IMR-90 (cell line): ENCODE measurements at regions not wholly inside any gene's neighbourhood (a gene's known extent, or its start where the extent isn't known, plus 50 kb on each side); places are given as distances from the start of the nearest gene placed in this dataset.
"Not testable (repeated sequence)": the region's sequence is repeated elsewhere in the genome, so short reads cannot be mapped to it uniquely, and the experiment has no call there.

Experiments used
- ATAC-seq: fragments of 200-7000 bp; cut with Tn5 transposase; 2 replicates; pipeline ENCODE4 v1.9.1; 2020; ENCODE audit warnings: low read depth, mild to moderate bottlenecking, moderate library complexity
- BruUV-seq: library from RNA; stranded (reverse); fragments of 400-500 nt; replicated peaks from 2 replicates; lab custom pipeline; 2021; lab: Mats Ljungman, UMichigan
- CTCF ChIA-PET: fragments of 300-600 bp; formaldehyde crosslinking; extraction: SDS; loops from one replicate; lab custom pipeline; 2021; ENCODE audit warnings: antibody characterized with exemption; lab: Yijun Ruan, JAX
- POLR2A ChIA-PET: fragments of 300-600 bp; sonication (Branson Sonifier 250); formaldehyde crosslinking; loops from one replicate; lab custom pipeline; 2022; ENCODE audit warnings: antibody characterized with exemption; ENCODE audit not compliant: unreplicated experiment; lab: Charles Lee
- DNase-seq: peaks from one replicate; pipeline ENCODE4 v3.0.0; 2013
- H2AFZ ChIP-seq: replicated peaks from 2 replicates; pipeline ENCODE3; 2013; ENCODE audit warnings: low read length, mild to moderate bottlenecking; ENCODE audit not compliant: poor library complexity
- H2AK5ac ChIP-seq: 2 replicates; pipeline ENCODE4 v1.6.1; 2013; ENCODE audit warnings: low read depth, low read length, inconsistent platforms
- H2AK9ac ChIP-seq: replicated peaks from 2 replicates; pipeline ENCODE3; 2013; ENCODE audit warnings: mild to moderate bottlenecking, low read depth, low read length, moderate library complexity; ENCODE audit not compliant: poor library complexity
- H2BK120ac ChIP-seq: 2 replicates; pipeline ENCODE4 v1.6.1; 2013; ENCODE audit warnings: low read depth, low read length, inconsistent platforms
- H2BK15ac ChIP-seq: 3 replicates; pipeline ENCODE4 v1.6.1; 2013; ENCODE audit warnings: low read depth, low read length, inconsistent platforms
- H2BK20ac ChIP-seq: 2 replicates; pipeline ENCODE4 v1.6.1; 2013; ENCODE audit warnings: low read depth, mild to moderate bottlenecking, inconsistent platforms, low read length, moderate library complexity
- H2BK5ac ChIP-seq: 2 replicates; pipeline ENCODE4 v1.6.1; 2013; ENCODE audit warnings: mild to moderate bottlenecking, low read depth, low read length, inconsistent platforms; ENCODE audit not compliant: poor library complexity, severe bottlenecking
- H3K14ac ChIP-seq: replicated peaks from 2 replicates; pipeline ENCODE4 v1.6.1; 2013; ENCODE audit warnings: low read depth, low read length, inconsistent platforms
- H3K18ac ChIP-seq: 2 replicates; pipeline ENCODE4 v1.6.1; 2013; ENCODE audit warnings: low read depth, low read length, control low read depth
- H3K23ac ChIP-seq: 2 replicates; pipeline ENCODE4 v1.6.1; 2013; ENCODE audit warnings: low read depth, low read length, inconsistent platforms
- H3K27ac ChIP-seq: 2 replicates; pipeline ENCODE4 v1.5.1; 2013; ENCODE audit warnings: mild to moderate bottlenecking, control low read depth, low read length; ENCODE audit not compliant: insufficient read depth
- H3K27me3 ChIP-seq: 2 replicates; pipeline ENCODE4 v1.6.1; 2013; ENCODE audit warnings: low read length; ENCODE audit not compliant: control insufficient read depth, insufficient read depth
- H3K36me3 ChIP-seq: 2 replicates; pipeline ENCODE4 v1.6.1; 2013; ENCODE audit warnings: low read length, mixed read lengths; ENCODE audit not compliant: control insufficient read depth, insufficient read depth
- H3K4ac ChIP-seq: 2 replicates; pipeline ENCODE4 v1.6.1; 2013; ENCODE audit warnings: low read depth, low read length, inconsistent platforms
- H3K4me1 ChIP-seq: 2 replicates; pipeline ENCODE4 v1.6.1; 2013; ENCODE audit warnings: low read length, mixed read lengths; ENCODE audit not compliant: control insufficient read depth, insufficient read depth
- H3K4me2 ChIP-seq: 2 replicates; pipeline ENCODE4 v1.6.1; 2013; ENCODE audit warnings: low read depth, mild to moderate bottlenecking, control low read depth, low read length, moderate library complexity
- H3K4me3 ChIP-seq: 2 replicates; pipeline ENCODE4 v1.5.1; 2013; ENCODE audit warnings: low read depth, mild to moderate bottlenecking, control low read depth, low read length, moderate library complexity; ENCODE audit not compliant: insufficient read depth
- H3K56ac ChIP-seq: 2 replicates; pipeline ENCODE4 v1.6.1; 2013; ENCODE audit warnings: low read length, inconsistent platforms; ENCODE audit not compliant: insufficient read depth; ENCODE audit errors: extremely low read depth
- H3K79me1 ChIP-seq, 2 experiments: 2 replicates each; pipeline ENCODE4 v1.6.1; 2013; ENCODE audit warnings: low read length in 2 of 2, inconsistent platforms in 1 of 2, low read depth in 1 of 2
- H3K9ac ChIP-seq: 2 replicates; pipeline ENCODE4 v1.6.1; 2013; ENCODE audit warnings: low read depth, low read length, control low read depth
- H3K9me1 ChIP-seq: 2 replicates; pipeline ENCODE4 v1.6.1; 2013; ENCODE audit warnings: low read length, inconsistent platforms; ENCODE audit not compliant: insufficient read depth
- H3K9me3 ChIP-seq: 2 replicates; pipeline ENCODE4 v1.6.1; 2013; ENCODE audit warnings: low read length; ENCODE audit not compliant: control insufficient read depth, insufficient read depth
- H4K20me1 ChIP-seq: 2 replicates; pipeline ENCODE4 v1.6.1; 2013; ENCODE audit warnings: low read length, inconsistent platforms; ENCODE audit not compliant: insufficient read depth
- H4K5ac ChIP-seq: 2 replicates; pipeline ENCODE4 v1.6.1; 2013; ENCODE audit warnings: mild to moderate bottlenecking, low read depth, low read length, control low read depth
- H4K8ac ChIP-seq, 2 experiments: 2 replicates each; pipeline ENCODE4 v1.6.1; 2013; ENCODE audit warnings: low read depth in 2 of 2, low read length in 2 of 2, control low read depth in 1 of 2, inconsistent platforms in 1 of 2
- H4K91ac ChIP-seq: 2 replicates; pipeline ENCODE4 v1.6.1; 2013; ENCODE audit warnings: low read depth, low read length, inconsistent platforms; ENCODE audit not compliant: insufficient read depth
- CEBPB ChIP-seq: IDR thresholded peaks from 2 replicates; pipeline ENCODE4 v1.6.1; 2012; ENCODE audit warnings: low read depth, low read length, improper control_type of control experiment
- WGBS, 2 experiments: methylation state at CpG; one replicate each; pipeline versions ENCODE4 v1.1.5 to v1.1.7; 2013; ENCODE audit warnings: missing lambda C conversion rate in 2 of 2; ENCODE audit not compliant: insufficient read length in 1 of 2; ENCODE audit errors: extremely low coverage in 2 of 2; 5-methylcytosine and 5-hydroxymethylcytosine counted together
- dilution Hi-C: fragments of 300-500 bp; cut with HindIII; formaldehyde crosslinking; loops from one replicate; pipeline ENCODE4 v1.14.3; 2018; ENCODE audit warnings: low sequenced_read_pairs; ENCODE audit not compliant: unreplicated experiment
- in situ Hi-C: fragments of 300-500 bp; cut with MboI; formaldehyde crosslinking; loops from 3 replicates; pipeline ENCODE4 v1.14.3; 2019; ENCODE audit warnings: low sequenced_read_pairs, inconsistent platforms, mixed read lengths
- intact Hi-C: fragments of 100-400 bp; cut with micrococcal nuclease; formaldehyde crosslinking; loops from 2 replicates; pipeline ENCODE4 v1.10.0; 2022

DNA sequence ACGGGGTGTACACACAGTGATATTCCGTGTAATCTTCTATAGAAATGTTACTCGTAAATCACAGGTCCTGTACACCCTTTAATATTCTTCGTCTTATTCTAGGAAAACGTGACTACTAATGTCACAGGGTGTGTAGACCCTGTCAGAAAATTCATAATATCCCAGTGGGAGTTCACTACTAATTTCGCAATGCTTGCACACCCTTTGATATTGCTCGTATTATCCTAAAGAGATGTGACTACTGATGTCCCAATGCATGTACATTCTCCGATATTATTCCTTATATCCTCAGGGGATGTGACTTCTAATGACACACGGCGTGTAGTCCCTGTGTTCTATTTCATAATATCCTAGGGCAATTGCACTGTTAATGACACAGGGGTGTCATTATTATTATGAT is 132.7 kb downstream of the ADRA2C start:
- H2BK5ac ChIP-seq, H3K4me1 ChIP-seq, H3K36me3 ChIP-seq, H3K4me2 ChIP-seq, H4K5ac ChIP-seq, H3K27ac ChIP-seq, H3K9me3 ChIP-seq, H2AK9ac ChIP-seq, H3K14ac ChIP-seq, H4K20me1 ChIP-seq, POLR2A ChIA-PET, H2BK120ac ChIP-seq, ATAC-seq, H3K56ac ChIP-seq, H3K23ac ChIP-seq, H3K27me3 ChIP-seq, H4K91ac ChIP-seq, dilution Hi-C loops, intact Hi-C loops, BruUV-seq, H4K8ac ChIP-seq, H3K9ac ChIP-seq, H2BK15ac ChIP-seq, H3K9me1 ChIP-seq, H3K18ac ChIP-seq, H2BK20ac ChIP-seq, CTCF ChIA-PET, H3K79me1 ChIP-seq, H2AFZ ChIP-seq, H3K4me3 ChIP-seq, H2AK5ac ChIP-seq, DNase-seq, H3K4ac ChIP-seq: not testable (repeated sequence)
- in situ Hi-C loops: loop anchor here (10.0 kb wide), 1 partner anchor 46 kb away; no protein-coding TSS in a partner anchor
- WGBS, 2 experiments: 83% methylated on average over 1 of the region's 10 CpGs; no CpG with 5 or more reads in 1 of the 2 experiments
- peak; percentile 53 for TF ChIP-seq CEBPB

DNA sequence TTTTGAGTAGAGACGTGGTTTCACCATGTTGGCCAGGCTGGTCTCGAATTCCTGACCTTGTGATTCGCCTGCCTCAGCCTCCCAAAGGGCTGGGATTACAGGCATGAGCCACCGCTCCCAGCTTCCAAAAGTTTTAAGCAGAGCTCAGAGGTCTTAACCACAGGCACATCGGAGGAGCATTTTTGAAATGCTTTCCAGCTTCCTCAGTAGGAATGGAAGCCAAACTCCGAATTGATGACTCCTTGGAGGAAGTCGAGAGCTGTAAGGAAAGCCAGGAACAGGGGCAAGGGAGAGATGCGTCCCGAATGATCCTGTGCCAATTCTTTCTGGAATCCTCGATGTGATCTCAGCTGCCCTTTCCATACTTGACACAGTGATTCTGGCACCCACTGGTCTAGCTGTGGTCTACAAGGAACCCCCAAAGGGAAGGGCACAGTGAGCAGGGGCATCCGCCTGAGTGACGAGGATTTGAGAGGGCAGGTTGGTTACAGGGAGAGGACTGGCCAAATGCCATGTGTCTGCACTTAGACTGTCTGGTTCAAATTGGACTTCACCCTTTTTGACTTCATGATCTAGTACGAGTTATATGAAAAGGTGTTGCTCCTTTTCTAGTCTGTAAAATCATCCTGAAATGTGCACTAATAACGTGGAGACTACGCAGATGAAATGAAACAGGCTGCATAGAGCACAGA is 138.2 kb downstream of the ADRA2C start:
- BruUV-seq, H2AK9ac ChIP-seq, H3K79me1 ChIP-seq, H3K27me3 ChIP-seq, H3K4me1 ChIP-seq, CTCF ChIA-PET, H3K4me3 ChIP-seq, H3K36me3 ChIP-seq, H4K20me1 ChIP-seq, H3K9me3 ChIP-seq, in situ Hi-C loops, H2AFZ ChIP-seq, intact Hi-C loops, dilution Hi-C loops, ATAC-seq, POLR2A ChIA-PET, H3K9me1 ChIP-seq: not testable (repeated sequence)
- Histone ChIP-seq H4K91ac (peak overlapping the region; percentile 95), H4K5ac (peak overlapping the region; percentile 99), H3K23ac (peak overlapping the region; percentile 95), H2BK20ac (peak overlapping the region; percentile 100), H3K4ac (peak overlapping the region; percentile 95), H3K56ac (peak overlapping the region; percentile 82), H4K8ac (peak overlapping the region; percentile 71 to 93), H3K9ac (peak overlapping the region; percentile 45; the same call in 1 of the 2 replicates), H3K14ac (peak overlapping the region; percentile 48), H3K18ac (peak overlapping the region; percentile 99), H2BK5ac (peak overlapping the region; percentile 98), H2AK5ac (peak overlapping the region; percentile 96), H3K4me2 (peak overlapping the region; percentile 86), H2BK15ac (peak overlapping the region; percentile 99), H2BK120ac (peak overlapping the region; percentile 97), H3K27ac (peak overlapping the region; percentile 100)
- peak; percentile 41 for DNase-seq
- WGBS, 2 experiments: no CpG with 5 or more reads among the region's 15 CpGs
